Right ventricle myocardium superior (tissue), 1 donor: ENCODE measurements at regions not wholly inside any gene's neighbourhood (a gene's known extent, or its start where the extent isn't known, plus 50 kb on each side); places are given as distances from the start of the nearest gene placed in this dataset.

Source experiments
- ATAC-seq: fragments of 200-7000 bp; cut with Tn5 transposase; one replicate; pipeline ENCODE4 v1.9.1; 2020; ENCODE audit warnings: mild to moderate bottlenecking; ENCODE audit not compliant: poor library complexity
- DNase-seq: peaks from one replicate; pipeline ENCODE4 v3.0.0-alpha.2; 2020
- intact Hi-C: fragments of 100-400 bp; cut with DNase I; formaldehyde crosslinking; loops from one replicate; pipeline ENCODE4 v1.11.2; 2022
- donor health status: DM: no; HTN: yes; CAD: no; lungs with severe emphysema.

DNA sequence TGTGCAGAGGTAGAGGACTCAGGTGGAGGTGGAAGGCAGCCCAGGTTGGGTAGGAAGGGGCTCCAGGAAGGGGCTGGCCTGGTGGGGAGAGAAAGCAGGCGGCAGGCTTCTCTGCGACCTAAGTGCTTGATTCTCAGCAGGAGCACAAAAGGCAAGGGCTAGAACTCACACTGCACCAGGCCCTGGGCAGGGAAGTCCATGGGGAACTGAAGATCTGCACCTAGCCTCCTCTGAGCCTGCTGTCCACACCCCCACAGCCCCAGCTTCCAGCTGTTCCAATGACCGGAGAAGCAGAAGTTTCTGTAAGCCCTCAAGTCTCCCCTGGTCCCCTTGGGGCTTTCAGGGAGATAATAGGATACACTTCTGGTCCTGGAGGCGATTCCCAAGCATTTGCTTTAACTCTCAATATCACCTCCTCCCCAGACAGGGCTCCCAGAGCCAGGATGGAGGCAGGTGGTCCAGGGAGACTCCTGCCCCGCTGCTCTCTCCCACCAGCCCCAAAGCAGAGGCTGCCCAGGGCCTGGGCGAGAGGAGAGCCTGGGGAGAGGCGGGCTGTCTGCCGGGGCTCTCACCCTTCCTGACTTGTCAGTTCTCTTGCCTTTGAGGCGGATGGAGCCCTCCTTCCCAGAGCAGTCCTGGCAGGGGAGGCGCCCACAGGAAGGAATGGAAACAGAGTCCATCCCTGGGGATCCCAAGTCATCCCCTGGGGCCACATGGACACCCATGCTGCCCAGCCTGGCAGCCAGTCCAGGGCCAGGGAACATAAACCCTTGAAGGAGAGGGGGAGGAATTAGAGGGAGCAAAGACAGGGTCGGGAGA, 126.0 kb downstream of the RBFOX3 start:
- ATAC-seq: no peak

GRCh38 chr17:79483842-79484241, 127.0 kb downstream of the RBFOX3 start:
- DNase-seq (no peak), ATAC-seq (no peak)
- intact Hi-C loops: no loop called here

More for the DNA sequence above, 126.0 kb downstream of the RBFOX3 start:
- intact Hi-C loops: no loop called here
- no peak for DNase-seq

- ATAC-seq: no peak
- intact Hi-C loops: no loop called here
- no peak for DNase-seq
Measured at GRCh38 chr17:79482727-79483521, 127.9 kb downstream of the RBFOX3 start.

DNA sequence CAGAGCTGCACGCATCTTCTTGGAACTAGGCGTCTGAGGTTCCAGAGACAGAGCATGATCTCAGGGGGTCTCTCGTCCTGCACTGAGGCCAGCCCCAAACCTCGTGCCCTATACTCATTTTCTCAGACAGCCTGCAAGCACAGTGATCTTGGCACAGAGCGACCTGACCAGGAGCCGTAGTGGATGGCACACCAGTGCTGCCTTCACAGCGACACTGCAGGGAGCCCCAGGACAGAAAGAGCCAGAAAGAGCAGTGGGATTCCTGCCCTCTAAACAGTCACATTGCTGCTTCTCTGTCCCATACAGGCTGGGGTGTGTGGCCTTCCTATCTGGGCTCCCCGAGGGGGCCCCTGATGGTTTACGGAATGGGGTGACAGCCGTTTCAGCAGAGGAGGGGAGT, 131.0 kb downstream of the RBFOX3 start:
- ATAC-seq (no peak), DNase-seq (no peak)
- intact Hi-C loops: no loop called here

DNA sequence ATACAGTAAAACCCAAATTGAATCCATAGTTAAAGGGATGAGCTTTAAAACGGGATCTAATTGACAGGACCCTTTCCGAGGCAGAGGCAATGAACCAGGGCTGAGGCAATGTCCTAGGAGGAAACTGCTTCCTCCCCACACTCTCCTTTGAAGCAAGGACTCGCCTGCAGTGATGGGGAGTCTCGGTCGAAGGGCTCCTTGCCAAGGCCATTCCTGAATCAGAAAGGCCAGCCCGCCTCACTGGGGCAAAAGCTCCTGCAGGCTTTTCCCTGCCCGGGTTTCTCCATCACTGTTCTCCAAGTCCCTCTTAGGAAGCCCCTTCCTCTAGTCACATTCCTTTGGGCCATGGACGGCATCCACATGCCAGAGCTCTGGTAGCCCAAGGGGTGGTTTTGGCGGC, 132.0 kb downstream of the RBFOX3 start:
- DNase-seq: no peak
- intact Hi-C loops: no loop called here
- no peak for ATAC-seq

- no peak for ATAC-seq
- intact Hi-C loops: no loop called here
- no peak for DNase-seq
Measured at GRCh38 chr17:79478051-79478461, 132.8 kb downstream of the RBFOX3 start.

GRCh38 chr17:79476074-79476652, 134.7 kb downstream of the RBFOX3 start:
- DNase-seq: no peak
- intact Hi-C loops: no loop called here
- no peak for ATAC-seq

GRCh38 chr17:79473876-79474440, 136.9 kb downstream of the RBFOX3 start:
- DNase-seq: no peak
- ATAC-seq: no peak
- intact Hi-C loops: no loop called here

GRCh38 chr17:79473111-79473875, 137.6 kb downstream of the RBFOX3 start:
- DNase-seq: no peak
- ATAC-seq: no peak
- intact Hi-C loops: no loop called here

DNA sequence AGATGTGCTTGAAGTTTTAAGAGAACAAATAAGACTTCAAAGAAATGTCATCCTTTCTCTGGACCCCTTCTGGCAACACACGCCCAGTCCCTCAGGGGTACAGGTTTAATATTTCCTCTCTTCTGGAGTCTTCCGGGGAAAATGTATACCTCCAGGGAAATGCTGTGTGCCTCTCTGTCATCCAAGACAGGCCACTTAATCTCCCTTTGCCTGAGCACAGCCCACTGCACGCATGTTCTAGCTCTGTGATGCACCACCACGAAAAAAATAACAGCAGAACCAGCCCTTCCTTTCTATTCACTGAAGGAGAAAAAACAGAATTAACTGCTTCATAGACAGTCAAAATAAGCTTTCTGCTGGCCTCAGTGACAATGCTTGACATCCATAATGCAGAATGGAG, 140.1 kb downstream of the RBFOX3 start:
- ATAC-seq: no peak
- DNase-seq: no peak
- intact Hi-C loops: no loop called here

DNA sequence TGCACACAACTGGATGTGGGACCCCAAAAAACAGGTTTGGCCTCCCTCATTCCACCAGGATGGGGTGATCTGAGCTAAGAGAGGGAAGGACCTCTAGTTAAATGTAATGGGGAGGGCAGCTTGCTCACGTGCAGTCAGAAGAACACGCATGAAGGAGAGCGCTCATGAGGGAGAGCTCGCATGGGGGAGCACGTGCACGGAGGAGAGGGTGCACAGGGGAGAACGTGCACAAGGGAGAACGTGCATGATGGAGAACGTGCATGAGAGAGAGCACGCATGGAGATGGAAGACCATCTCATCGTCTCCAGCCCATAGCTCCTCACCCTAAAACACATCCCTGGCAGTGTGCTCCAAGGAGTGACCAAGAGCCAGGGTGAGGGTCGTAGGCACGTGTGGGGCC, 141.2 kb downstream of the RBFOX3 start:
- ATAC-seq (no peak), DNase-seq (no peak)
- intact Hi-C loops: no loop called here

DNA sequence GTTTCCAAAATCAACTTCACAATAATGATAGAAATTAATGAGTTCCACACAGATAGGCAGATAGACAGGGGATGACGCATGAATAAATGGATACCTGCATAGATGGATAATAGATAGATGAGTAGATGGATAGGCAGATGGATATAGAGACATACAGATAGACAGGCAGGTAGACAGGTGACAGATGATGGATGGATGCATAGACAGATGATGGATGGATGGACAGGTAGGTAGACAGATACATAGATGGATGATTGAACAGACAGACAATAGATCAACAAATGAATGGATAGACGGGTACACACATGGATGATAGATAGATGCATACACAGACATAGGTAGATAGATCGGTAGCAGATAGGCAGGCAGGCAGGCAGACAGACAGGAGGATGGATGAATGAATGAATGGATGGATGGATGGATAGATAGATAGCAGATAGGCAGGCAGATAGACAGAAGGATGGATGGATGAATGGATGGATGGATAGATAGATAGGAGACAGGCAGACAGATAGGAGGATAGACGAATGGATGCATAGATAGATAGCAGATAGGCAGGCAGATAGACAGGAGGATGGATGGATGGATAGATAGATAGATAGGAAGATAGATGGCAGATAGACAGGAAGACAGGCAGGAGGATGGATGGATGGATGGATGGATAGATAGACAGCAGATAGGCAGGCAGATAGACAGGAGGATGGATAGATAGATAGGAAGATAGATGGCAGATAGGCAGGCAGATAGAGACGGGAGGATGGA, 142.5 kb downstream of the RBFOX3 start:
- intact Hi-C loops: no loop called here
- ATAC-seq: no peak
- DNase-seq: no peak

DNA sequence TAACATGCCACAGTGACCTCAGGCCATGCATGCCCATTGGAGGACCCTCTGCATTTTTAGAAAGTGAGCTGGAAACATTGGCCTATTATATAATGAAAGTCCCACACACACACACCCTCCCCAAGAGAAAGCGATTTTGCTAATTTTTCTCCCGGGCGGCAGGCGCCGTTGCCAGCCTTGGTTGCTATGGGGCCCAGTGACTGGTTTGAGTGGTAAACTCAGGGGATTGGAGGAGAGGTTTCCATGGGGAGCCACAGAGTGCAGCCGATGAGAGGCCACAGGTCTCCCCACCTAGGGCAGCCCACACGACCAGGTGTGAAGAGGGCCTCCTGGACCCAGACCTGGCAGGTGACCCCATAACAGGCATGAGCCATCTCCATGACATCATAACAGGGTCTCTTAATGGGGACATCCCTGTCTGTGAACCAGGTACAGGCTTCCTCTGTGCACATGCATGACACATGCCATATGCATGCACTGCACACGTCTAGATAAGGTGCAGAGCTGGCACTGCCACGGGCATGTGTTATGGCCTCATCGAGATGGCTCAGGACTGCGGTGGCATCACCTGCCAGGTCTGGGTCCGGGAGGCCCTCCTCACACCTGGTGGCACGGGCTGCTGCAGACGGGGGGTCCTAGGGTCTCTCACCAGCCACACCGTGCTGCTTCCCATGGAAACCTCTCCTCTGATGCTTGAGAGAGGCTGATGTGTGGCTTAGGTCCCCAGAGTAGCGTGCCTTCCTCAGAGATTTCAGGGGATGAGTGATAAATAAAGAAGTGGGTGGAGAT, 144.1 kb downstream of the RBFOX3 start:
- DNase-seq (no peak), ATAC-seq (no peak)
- intact Hi-C loops: no loop called here

- intact Hi-C loops: no loop called here
- DNase-seq (no peak), ATAC-seq (no peak)
Measured at GRCh38 chr17:79465681-79466025, 145.2 kb downstream of the RBFOX3 start.

DNA sequence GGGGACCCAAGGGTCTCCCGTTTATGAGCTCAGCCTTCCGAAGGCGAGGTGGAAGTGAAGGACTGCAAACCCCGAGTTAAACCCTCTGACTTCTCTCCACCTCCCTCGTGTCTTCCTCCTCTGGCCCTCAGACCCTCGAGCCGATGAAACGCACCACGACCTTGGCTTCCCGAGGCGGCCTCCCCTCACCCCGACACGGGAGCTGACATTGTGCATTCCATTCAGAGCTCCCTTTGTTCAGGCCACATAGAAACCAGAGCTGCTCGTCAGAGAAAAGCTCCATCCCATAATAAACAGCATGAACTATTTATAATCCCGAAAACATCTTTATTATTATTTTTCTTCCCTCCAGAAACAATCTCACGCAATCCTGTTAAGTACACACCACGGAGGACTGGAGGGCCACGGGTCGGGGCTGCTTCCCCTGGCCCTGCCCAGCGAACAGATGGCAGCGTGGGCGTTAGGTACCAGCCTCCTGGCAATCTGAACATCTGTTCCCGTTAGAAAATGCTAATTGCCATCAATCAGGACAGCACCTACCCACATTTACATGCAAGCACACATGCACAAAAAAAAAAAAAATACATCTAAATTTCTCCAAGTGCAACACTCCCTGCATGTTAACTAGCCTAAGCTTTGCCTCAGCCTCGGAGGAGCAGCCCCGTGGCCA, 145.7 kb downstream of the RBFOX3 start:
- DNase-seq: no peak
- ATAC-seq: no peak
- intact Hi-C loops: no loop called here

DNA sequence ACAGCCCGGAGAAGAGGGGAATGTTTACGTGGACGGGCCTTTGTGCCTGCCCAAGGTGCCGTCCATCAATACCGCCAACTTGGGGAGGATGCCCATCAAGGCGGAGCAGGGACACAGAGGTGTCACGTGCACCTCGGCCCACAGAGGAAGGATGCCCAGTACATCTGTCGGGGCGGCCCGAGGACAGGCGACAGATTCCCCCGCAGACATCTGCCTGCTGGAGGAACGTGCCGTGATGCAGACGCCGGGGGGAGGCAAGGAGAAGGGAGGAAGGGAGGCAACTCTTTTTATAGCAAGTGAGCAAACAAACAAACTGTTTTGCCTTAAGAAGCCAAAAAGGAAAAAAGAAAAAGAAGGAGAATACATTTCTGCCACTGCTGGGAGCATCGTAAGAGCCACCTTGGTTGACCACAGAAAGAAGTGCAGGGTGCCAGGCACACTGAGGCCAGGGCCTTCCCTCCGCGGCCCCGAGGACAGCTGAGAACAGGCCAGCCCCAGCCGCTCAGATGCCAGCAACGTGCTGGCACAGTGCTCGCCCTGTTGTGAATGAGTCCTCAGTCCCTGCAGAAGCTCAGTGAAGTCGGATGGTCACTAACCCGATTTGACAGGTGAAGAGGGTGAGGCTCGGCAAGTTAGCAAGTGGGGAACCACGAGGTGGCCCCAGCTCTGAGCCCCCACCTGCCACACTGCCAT, 146.4 kb downstream of the RBFOX3 start:
- no peak for DNase-seq
- intact Hi-C loops: no loop called here
- ATAC-seq: no peak
